ENCODE measurements at regions not wholly inside any gene's neighbourhood (a gene's known extent, or its start where the extent isn't known, plus 50 kb on each side); places are given as distances from the start of the nearest gene placed in this dataset.

DNA sequence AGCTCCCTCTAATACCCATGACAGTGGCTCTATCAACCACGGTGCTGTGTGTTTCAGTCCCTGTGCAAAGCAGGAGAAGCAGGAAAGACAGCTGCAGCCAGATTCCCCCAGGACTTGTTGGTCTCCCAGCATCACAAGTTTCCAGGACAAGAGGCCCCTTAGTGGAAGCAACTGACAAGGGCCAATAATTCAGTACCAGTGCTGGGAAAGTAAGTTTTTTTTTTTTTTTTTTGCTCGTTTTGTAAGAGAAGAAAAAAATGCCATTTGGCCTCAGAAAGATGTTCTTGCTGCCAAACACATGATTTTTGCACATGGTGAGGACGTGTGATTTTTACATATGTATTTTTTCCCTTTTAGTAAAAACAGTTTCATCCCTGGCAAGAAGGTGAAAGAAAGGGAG is 284.2 kb upstream of the ZMIZ1 start:
- DNase-seq, result no peak

DNA sequence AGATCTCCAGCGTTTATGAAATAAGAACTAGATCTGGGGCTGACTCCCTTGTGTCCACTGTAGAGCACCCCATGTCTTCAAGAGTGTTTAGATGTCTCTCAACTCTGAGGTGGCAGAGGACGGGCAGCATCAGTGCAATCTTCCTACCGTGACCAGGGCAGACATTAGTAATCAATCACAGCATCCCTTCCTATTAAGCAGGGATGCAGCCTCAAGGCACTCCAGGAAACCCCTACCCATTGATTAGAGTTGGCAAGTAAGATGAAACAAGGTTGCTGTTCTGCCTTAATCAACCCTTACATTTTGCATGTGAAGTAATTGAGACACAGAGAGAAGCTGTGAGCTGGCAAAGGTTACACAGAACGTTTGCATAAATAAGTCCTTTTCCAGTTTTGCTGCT is 283.7 kb upstream of the ZMIZ1 start:
- DNase-seq, result no peak

DNA sequence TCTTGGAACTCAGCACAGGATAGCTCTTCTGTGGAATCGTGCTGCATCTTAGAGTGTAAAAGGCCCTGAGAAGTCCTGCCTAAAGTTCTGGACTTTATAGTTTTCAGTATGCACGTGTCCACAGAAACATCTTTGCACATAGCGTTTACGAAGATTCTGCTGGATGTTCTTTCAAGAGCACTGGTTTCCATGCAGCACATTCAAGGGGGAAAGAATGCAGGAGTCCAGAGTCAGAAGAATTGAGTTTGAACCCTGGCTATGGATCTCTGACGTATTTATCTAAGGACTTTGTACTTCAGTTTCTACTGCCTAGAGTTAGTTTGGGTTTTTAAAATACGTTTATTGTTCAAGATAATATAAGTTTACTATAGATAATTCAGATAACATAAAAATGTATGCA is 282.8 kb upstream of the ZMIZ1 start:
- no peak for DNase-seq

DNA sequence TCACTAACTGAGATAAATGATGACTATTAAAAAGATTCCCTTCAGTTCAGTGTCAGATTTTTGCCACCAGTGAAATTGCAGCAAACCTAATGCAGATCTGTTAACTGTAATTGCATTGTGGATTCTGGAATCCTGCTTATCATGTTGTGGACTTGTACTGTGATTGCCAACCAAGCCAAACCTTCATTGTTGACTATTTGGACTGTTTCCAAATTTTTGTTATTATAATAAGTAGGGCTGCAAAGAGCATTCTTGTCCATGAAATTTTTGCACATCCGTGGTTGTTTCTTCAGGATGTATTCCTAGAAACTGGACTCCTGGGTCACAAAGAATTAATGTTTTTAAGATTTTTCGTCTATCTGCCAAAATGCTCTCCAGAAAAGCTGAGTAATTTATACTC is 281.6 kb upstream of the ZMIZ1 start:
- no peak for DNase-seq

DNA sequence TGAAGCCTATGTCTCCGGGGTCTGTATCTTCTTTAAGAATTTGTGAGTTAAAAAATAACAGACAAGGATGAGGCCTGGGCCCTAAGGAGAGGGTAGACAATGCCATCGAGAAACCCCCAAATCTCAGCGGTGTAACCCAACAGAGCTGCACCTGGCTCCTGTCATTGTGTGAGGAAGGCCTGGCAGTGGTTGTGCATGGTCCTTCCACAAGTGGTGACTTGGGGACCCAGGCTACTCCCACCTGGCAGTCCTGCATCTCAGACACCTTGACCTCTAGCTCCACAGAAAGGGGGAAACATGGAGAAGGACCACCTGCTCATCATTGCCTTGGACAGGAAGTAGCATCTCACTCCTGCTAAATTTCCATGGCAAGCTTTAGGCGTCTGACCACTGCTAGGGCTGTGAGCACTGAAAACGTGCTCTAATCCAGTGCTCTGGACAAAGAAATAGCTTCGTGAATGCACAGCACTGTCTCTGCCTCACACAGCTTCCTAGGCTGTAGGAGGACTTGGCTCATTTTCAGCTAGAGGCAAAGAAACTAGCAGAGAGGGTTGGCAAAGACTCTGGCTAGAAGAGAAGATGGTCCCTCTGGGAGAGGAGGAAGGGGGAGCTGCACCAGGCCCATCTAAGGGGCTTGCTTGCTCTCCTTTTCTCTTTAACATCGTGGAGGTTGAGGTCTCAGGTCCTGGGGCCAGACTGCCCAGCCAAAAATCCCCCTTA is 273.9 kb upstream of the ZMIZ1 start:
- DNase-seq, result no peak

DNA sequence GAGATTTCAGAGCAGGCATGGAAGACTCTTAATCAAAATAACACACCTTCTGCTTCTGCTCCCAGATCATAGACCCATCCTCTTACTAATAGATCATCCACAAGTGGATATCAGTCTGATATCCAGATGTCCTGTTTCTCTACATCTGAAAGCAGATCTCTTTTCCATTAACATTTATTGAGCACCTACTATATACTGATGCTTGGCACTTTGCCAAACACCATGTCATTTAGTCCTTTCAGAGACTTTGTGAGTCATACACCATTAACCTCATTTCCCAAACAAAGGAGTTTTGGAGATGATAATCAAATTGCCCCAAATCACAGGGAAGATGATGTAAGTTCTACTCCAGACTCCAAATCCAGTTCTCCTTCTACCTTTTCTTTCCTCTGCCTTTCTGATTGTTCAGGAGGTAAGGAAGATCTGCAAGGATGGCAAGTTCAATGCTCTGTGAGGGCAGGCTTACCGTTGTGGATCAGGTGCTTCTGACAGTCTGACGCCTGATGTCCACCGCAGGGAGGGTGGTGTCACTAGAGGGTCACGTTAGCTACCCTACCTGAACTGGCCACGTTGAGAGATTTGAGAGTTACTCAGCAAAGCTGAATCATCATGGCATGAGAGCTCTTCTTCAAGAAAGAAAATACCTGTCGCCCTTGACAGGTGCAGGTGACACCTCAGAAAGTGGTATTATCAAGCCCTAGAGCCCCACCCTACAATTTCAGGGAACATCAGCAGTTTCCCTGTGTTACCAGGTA is 269.6 kb upstream of the ZMIZ1 start:
- DNase-seq, result no peak

DNA sequence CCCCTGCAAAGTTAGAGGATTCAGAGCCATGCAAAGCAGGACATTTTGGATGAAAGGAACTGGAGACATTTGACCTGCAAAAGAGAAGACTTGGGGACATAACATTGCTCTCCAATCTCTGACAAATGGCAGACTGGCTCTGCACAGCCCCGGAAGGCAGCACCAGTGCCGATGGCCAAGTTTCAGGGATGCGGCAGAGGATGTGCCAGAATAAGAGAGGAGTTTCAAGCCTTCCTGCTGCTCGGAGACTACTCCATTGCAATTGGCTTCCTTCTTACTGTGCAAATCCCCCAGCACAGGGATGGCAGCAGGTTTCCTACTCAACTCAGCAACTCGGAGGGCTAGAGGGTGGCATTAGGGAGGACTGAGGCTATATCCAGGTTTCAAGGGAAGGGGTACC is 268.8 kb upstream of the ZMIZ1 start:
- no peak for DNase-seq

DNA sequence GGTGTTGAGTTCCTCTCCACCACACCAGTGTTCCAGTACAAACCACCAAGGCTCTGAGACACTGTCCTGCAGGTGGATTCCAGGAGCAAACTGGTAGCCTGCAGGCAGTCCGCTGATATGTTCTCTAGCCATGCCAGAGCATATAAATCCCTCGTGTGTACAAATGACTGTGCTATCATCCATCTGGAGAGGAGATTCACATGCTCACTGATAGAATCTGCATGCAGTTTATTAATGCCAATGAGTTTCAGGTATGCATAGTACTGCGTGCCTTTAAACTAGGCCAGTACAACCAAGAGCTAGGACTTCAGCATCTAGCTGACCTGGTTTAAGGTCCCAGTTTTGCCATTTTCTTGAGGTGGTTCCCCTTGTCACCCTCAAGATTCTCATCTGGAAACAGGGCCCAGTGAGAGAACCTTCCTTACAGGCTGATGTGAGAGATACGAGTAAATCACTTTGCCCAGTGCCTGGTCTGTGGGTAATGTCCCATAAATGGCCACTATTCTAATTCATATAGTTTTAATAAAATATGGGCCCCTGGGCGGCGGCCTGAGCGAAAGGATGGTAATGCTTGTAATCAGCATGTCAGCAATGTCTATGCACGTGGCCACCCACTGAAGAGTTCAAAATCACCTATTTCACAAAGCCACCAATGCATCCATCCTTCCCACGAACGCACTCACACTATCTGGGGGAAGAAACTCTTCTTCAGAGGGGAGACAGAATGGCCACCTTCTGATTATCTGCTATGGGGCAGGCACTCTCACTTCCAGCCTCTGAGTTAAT is 268.0 kb upstream of the ZMIZ1 start:
- no peak for DNase-seq

DNA sequence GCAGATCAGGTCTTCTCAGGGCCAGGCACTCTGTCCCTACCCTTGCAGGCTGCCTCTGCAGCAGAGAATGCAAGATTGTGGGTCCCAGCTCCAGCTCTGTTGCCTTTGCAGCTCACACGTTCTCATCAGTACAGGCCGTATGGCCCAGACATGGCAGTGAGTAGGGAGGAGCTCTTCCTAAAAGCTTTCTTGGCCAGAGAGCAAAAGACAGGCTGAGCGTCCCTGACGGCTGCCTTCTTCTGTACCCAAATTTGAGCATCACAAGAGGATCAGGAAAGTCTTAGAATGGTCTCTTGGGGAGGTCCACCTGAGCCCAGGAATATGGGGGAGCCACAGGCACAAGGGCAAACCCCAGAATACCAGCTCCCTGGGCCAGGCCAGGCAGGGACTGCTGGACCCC is 266.3 kb upstream of the ZMIZ1 start:
- DNase-seq, result no peak

DNA sequence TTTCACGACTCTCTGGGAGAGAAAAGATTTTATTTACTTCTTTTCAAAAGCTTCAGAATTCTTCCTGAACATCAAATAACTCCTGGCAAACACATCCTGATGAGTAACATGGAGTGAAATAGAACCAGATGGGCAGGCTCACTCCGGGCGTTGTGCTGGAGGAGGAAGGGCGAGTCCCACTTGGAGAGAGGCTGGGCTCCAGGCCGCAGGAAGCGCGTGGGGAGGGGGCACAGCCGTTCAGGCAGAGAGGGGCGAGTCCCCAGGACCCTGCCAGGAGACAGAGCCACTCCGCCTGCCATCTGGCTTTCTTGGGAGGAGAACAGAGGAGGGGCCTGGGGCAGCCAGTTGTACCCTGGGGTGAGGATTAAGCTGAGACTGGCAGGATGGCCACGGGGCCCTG is 265.9 kb upstream of the ZMIZ1 start:
- DNase-seq, result no peak

DNA sequence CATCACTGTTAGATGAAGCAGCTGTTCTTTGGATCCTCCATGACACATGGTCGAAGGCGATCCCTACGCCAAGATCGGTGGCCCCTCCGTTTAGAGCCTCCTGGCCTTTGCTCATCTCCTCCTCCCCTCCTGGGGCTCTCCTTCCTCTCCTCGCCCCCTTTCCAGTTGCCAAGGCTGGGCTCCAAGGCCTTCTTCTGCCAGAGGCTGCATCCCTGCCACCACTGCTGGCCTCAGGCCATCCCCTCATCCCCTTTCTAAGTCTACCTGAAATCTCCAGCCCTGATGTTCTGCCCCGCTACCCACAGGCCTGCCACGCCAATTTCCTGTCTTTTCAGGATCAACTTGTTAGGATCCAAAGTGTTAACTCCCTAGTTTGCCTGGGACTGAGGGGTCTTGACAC is 265.1 kb upstream of the ZMIZ1 start:
- DNase-seq, result no peak

DNA sequence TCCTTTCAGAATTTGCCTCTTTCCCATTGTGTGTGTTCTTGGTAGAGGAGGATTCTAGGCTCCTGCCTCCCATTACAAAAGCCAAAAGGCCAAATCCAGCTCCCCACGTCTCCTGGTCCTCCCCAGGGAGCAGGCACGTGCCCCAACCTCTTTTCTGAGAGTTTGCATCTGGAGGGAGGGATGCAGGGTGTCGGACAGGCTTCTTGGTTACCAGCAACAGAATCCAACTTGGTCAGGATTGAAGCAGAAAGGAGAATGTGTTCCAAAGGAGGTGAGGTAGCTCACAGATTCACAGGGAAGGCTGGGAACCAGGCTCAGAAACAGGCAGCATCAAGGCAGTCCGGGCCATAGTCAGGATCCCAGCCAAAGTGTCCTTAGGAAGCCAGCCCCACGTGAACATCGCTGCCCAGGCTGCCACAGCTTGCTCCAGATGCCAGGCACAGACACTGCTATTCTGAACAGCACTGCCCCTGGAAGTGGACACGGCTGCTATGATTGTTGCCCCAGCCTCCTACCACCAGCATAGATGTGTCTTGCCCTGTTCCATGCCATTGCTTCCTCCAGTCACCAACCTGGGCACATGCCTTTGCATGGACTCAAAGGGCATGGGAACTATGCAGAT is 264.2 kb upstream of the ZMIZ1 start:
- no peak for DNase-seq

DNA sequence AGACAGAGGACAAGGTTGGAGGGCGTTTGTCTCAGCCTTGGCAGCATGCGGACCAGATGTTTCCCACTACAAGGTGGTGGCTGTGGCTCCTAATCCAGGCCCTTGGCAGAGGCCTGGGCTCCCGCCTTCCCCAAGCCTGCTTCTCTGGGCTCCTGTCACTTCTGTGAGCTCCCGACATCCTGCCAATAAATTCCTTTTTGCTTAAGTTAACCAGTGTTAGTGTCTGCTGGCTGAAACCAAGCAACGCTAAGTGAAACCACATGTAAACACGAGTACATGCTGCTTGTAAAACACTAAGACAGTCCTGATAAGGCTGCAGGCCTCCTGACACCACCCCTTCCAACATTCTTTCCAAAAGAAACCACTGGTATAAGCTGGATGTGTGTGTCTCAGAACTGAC is 263.6 kb upstream of the ZMIZ1 start:
- no peak for DNase-seq

DNA sequence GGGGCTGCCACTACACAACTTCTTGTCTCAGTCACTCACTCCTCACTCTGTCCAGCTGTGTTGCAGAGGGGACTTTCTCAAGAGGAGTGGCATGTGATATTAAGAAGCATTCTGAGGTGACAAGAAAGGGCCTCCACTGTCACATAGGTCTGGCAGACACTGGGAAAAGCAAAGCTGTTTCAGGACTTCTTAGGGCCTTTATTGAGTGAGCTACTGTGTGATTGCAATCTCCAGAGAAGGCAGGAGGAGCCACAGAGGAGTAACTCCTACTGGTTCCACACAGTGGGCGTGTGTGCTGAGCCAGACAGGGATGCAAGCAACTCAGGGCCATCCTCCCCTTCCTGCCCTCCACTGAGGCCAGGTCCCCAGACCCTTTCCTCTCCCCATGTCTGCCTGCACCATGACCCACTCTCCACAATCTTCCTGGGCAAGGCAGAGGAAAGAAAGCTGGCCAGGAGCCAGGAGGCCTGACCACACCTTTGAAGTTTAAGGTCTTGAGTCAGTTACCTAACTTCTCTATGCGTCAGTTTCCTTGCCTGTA is 262.0 kb upstream of the ZMIZ1 start:
- no peak for DNase-seq

DNA sequence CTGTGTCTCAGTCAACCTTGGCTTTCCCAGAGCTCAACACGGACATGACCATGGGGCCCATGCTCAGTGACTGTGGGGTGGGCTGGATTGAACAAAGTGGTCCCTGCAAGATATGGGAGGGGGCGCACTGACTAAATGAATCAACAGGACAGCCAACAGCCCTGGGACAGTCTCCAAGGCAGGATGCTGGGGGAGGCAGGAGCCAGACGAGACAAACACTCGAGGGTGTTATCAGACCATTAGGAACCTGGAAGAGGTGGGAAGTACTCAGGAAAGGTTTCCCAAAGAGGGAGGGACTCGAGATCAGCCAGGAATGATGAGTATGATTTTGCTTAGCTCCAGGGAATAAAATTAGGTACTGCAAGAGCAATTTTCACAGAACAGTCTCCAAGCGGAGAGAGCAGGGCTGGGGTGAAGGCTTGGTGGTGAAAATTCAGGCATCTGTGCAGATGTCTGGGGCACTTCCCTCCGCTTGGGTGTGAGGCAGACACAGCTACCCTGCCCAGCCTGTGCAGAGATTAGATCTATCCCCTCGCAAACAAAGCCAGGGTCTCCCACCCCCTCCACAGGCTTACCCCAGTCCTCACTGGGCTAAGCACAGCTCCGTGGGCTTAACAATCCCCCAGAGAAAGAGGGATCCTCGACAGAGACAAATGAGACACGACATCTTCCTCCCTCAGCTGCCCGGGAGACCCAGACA is 261.1 kb upstream of the ZMIZ1 start:
- no peak for DNase-seq

DNA sequence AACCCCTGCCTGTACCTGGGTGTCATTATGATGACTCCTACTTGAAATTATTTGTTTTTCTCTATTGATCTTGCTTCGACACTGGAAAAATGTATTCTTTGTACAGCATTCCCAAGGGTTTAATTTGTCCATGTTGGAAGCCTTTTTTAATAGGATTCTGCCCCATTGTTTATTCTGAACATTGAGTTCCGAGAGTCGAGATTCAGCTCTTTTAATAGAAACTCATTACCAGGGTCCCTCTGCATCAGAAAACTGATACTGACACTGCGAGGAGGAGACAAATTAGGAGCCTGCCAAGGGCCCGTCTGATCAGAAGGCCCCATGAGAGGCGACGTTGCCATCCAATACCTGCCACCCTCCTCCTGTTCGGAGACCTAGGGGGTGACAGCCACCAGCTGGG is 260.5 kb upstream of the ZMIZ1 start:
- no peak for DNase-seq

DNA sequence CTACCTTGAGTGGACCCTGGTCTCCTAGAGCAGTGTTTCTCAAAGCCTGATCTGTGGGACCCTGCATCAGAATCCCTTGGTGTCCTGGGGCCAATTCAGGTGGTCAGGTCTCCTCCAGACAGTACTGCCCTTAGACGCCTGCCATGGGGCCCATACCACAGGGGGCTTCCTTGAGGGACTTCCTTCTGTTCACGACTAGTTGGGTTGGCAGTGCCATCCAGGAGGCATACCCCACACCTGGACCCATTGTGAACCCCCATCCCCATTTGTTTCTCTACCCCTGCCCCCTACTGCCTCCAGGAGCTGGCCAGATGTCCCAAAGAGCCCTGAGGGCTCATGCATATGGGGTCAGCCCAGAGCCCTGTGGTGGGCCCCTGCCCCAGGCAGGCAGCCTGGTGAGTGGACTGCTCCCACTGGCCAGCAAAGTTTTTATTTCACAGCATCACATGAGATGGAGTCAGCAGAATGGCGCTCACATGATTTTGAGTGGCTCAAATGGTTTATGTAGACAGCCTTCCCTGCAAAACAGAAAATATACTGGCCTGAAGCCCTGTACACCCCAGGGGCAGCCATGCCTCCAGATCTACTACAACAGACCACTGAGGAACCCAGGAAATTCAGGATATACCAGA is 259.9 kb upstream of the ZMIZ1 start:
- DNase-seq, result no peak

DNA sequence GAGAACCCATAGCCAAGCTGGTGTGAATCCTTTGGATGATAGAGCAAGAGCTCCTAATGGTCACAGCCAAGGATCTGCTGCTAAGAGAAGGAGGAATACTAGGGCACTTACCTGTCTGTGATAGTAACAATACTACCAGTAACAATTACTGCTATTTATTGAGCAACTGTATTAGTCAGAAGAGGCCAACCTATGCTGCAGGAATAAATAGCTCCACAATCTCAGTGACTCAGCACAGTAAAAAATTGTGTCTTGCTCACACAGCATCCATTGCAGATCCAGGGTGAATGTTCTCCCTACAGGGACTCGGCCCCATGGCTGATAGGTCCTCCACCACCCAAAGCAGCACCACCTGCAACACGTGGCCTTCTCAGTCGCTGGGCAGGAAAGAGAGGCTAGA is 257.6 kb upstream of the ZMIZ1 start:
- no peak for DNase-seq

DNA sequence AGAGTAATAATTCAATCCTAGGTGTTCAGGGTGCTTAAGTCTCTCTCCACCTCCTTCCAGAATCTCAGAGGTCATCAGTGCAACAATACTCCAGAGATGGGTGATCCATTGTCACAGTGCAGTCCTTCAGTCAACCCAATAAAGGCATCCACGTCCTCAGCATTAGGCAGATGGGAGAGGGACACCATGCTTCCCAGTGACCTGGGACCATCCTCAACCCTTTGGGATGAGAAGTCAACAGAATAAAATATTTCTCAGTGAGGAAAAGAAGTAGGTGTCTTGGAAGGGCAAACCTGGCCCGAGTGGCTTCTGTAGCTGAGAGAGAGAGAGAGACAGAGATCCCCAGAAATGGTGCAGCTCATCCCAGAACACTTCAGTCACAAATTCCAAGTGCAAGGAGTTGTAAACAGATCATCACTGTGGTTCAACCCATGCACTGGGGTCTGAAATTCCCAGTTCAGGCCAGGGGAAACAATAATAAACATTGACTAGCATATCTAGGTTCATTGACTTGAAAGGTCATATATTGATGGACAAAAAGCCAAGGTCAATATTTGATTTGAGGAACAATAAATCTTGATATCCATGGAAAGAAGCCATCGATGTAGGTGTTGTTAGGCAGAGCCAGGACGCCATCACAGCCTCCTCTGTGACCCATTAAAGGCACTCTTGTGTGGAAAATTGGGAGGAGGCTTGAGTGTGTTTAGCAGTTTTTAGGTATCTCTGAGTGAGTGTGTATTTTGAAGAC is 256.0 kb upstream of the ZMIZ1 start:
- DNase-seq, result no peak

DNA sequence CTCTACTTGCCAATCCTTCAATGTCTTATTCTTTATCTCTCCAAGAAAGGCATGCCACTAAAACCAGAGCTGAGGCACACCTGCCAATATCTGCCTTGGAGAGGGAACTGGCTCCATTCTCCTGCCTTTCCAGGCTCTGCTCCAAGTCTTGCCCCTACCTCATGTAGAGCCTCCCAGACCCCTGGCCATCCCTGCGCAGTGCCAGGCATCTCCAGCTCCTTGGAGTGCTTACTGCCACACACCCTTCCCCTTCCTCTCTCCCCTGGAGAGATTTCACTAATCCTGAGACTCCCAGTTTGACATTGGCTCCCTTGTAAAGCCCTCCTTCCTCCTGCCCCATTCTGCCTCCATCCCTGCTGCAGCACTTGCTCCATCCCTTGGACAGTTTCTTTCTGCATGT is 255.2 kb upstream of the ZMIZ1 start:
- no peak for DNase-seq

DNA sequence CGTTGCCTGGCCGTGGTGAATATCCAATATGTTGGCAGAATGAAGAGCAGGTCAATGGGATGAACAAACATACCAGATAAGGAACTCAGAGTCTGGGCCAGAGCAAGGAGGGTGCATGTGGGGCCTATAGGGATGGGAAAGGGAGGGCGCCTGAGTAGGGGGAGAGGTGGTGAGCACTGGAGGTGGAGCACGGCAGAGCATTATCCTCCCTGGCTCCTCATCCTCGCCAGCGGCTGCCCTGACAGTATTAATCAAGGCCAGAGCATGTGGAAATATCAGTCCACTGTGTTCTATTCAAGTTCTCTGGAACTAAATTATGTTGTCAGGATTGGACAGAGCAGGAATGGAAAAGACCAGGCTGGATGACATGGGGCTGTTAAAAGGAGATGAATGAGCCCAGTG is 254.8 kb upstream of the ZMIZ1 start:
- DNase-seq, result no peak

Measured in stimulated activated naive CD4-positive, alpha-beta T cell treated with Interleukin-2 at 50 U/mL for 16 hours (primary cell).